Hepatic stellate cell (primary cell): ENCODE measurements at regions not wholly inside any gene's neighbourhood (a gene's known extent, or its start where the extent isn't known, plus 50 kb on each side); places are given as distances from the start of the nearest gene placed in this dataset.
"Not testable (repeated sequence)": the region's sequence is repeated elsewhere in the genome, so short reads cannot be mapped to it uniquely, and the experiment has no call there.

Experiments
- DNase-seq: peaks from one replicate; pipeline ENCODE4 v3.0.0; 2011; ENCODE audit warnings: low spot score

DNA sequence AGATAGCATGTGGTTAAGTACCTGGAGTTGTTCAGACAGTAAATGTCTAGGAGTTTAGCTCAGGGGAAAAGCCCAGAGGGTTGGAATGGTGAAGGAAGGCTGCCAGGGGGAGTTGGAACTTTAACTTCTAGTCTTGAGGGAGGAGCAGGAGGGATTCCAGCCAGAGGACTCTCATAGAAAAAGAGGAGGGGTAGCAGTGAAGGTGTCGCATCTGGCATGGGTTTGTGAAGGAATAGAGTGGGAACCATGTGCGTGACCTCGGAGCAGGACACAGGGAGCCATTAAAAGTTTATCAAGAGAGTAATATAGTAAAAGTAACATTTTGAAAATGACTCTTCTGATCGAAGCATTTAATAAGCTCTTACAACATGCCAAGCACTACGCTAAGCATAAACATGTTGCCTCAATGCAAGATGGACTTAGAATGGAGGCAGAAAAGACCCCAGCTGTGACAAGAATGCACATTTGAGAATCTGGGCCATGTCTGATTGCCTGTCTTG is 632.4 kb upstream of the CAMK1G start:
- DNase-seq, result no peak

GRCh38 chr1:208951908-208952307 is 631.6 kb upstream of the CAMK1G start:
- no peak for DNase-seq

DNA sequence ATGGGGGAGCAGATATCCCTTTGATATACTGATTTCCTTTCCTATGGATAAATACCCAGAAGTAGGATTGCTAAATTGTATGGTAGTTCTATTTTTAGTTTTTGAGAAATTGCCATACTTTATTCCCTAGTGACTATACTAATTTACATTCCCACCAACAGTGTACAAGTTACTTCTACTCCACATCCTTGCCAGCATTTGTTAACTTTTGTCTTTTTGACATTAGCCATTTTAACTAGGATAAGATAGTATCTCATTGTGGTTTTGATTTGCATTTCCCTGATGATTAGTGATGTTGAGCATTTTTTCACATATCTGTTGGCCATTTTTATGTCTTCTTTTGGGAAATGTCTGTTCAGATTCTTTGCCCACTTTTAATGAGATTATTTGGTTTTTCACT is 620.6 kb upstream of the CAMK1G start:
- no peak for DNase-seq

GRCh38 chr1:208965351-208965750 is 618.2 kb upstream of the CAMK1G start:
- no peak for DNase-seq

- no peak for DNase-seq
These were observed 616.2 kb upstream of the CAMK1G start for GRCh38 chr1:208967334-208967733.

DNA sequence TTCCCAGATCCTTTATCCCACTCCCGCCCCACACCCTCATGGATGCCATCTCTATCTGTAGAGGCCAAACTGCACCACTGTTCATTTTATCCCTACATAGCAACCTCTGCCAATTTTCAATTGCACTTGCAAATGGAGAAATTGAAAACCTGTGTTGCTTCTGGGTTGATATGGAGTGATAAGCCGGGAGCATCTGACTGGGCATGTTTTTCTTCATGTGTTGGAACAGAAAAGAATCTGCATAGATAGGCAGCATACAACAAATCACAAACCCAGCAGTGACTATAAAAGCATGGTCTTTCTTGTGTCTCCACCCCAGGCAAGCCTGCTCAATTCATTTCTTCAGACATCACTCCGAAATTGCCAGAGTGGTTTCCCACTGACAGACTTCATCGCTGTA is 608.8 kb upstream of the CAMK1G start:
- DNase-seq, result no peak

GRCh38 chr1:208975456-208975855 is 608.1 kb upstream of the CAMK1G start:
- no peak for DNase-seq

DNA sequence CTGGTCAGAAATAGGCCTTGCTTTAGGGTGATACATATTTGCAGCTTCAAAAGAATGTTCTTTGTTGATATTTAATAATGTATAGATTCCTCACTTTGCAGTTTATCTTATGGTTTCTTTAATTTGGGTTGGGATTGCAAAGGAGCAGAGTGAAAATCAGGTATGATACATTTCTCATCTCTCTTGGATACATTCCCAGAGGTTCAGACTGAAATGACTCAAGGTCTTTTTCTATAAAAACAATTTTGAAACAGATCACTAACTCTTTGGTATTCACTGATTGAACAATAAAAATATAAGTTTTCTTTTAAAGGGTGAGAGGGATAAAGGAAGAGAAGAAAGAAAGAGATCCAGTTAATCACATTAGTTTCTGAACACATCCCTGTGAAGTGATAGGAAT is 606.5 kb upstream of the CAMK1G start:
- DNase-seq, result no peak

DNA sequence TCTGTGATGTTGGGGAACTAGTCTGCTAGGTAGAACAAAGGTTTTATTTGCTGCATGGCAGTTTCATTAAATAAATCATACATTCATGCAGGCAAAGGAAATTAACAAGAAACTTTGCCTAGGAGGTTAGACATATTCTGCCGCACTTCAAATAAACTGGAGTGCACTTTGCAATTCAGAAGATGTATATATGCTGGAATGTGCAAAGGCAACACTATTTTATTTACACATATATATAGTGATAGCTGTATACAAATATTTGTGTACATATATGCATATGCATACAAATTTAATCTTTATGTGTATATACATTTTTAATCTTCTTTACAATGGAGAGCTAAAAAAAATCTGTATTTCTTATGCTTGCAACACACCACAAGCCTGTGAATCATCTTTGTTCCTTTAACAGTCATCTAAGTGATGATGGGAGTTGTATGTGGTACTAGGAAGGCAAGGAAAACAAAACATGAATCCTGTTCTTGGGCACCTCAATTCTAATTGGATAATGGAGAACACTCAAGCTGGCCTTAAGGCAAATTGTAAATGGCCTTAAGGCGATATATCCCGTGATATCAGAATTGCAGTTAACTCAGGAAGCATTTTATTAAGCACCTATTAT is 605.8 kb upstream of the CAMK1G start:
- no peak for DNase-seq

DNA sequence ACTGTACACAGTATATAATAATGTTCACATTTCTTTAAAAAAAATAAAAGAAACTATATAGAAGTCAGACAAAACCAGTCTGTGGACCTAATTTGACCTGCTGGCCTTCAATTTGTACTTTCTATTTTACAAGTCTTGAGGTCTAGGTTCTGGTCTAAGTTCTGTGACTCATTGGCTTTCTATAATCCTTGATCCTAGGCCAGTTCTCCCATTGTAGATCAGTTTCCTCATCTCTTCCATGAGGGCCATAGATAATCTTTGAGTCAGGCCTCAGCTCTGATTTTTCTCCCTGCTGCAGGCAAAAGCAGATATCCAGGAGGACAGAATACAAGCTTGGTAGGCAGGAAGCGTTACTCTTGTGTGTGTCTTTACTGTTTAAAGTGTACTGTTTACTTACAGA is 603.7 kb upstream of the CAMK1G start:
- DNase-seq, result no peak

- no peak for DNase-seq
These were observed 602.9 kb upstream of the CAMK1G start for GRCh38 chr1:208980605-208981004.

DNA sequence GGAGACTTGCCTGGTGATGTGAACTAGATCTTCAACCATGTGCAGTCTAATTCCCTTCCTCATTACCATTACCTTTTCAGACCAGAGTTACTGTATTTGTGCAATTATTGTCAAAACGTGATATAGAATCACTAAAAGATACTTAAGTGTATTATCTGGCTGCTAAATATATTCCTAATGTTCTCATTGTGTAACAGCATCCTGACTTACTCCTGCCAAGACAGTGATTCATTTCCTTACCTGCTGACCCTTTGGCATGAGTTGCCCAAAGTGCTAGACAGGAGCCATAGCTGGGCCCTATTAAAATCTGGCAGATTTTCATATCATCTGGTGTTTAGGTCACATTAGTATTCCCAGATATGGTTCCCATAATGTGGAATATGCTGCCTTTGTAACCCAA is 598.3 kb upstream of the CAMK1G start:
- no peak for DNase-seq

- no peak for DNase-seq
These were observed 594.7 kb upstream of the CAMK1G start for GRCh38 chr1:208988811-208989222.

DNA sequence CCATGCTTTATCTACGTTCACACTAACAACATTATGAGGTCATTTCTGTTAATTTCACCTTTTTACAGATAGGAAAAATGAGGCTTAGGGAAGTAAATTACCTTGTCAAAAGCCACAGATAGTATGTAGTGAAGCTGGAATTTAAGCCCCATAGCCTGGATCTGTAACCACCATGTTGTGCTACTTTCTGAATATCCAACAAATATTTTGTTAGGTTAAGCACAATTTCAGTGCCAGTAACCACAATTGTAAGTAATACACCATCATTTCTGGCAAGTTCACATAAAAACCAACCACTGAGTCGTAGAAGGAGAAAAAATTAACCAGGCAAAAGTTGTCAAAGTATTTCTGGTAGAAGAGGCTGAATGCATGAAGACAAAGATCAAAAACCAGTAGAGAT is 593.1 kb upstream of the CAMK1G start:
- no peak for DNase-seq

GRCh38 chr1:208997053-208997452 is 586.5 kb upstream of the CAMK1G start:
- DNase-seq, result not testable (repeated sequence)

- no peak for DNase-seq
These were observed 585.7 kb upstream of the CAMK1G start for GRCh38 chr1:208997726-208998312.

GRCh38 chr1:209008586-209008985 is 574.9 kb upstream of the CAMK1G start:
- no peak for DNase-seq

DNA sequence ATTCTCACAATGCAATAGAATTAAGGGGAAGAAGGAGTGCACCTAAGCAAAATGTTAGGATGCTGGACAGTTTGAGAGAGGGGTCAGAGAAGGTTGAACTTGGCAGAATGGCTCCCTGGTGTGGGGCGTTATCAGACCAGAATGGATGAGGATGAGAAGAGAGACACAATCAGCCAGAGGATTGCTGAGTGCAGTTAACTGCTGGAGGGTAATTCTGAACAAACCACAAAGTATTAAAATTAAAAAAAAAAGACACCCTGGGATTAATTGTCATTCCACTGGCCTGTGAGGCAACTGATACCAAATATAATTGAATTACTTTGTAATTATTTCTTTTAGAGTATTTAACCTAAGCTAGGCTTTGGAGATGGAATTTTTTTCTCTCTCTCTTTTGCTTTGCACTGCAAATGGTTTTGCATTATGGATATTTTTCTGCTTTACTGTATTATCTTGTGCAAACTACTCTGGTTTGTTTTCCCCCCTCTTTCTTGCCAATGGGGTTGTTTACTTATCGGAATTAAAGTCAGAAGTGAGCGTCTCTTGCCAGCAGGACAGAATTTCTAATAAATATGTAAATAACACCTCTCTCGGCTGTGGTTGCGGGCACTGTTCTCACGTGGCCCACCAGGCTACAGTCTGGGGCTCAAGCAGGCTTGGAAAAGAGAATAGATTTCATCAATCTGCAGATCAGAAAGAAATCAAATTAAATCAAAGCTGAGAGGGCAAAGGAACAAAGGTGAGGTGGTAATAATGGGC is 572.9 kb upstream of the CAMK1G start:
- no peak for DNase-seq

- DNase-seq, result no peak
These were observed 570.9 kb upstream of the CAMK1G start for GRCh38 chr1:209012443-209013196.

- DNase-seq, result no peak
These were observed 568.4 kb upstream of the CAMK1G start for GRCh38 chr1:209015092-209015491.

- no peak for DNase-seq
These were observed 561.9 kb upstream of the CAMK1G start for GRCh38 chr1:209021622-209022021.

GRCh38 chr1:209023790-209024189 is 559.7 kb upstream of the CAMK1G start:
- no peak for DNase-seq

- no peak for DNase-seq
These were observed 553.8 kb upstream of the CAMK1G start for GRCh38 chr1:209029737-209030136.
